Urinary bladder (tissue), 3 donors: ENCODE measurements at regions not wholly inside any gene's neighbourhood (a gene's known extent, or its start where the extent isn't known, plus 50 kb on each side); places are given as distances from the start of the nearest gene placed in this dataset.
"Not testable (repeated sequence)": the region's sequence is repeated elsewhere in the genome, so short reads cannot be mapped to it uniquely, and the experiment has no call there.

Experiments
- DNase-seq: peaks from one replicate; pipeline ENCODE4 v3.0.0-alpha.2; 2015; ENCODE audit errors: extremely low spot score
- H3K27ac ChIP-seq: one replicate; pipeline ENCODE4 v1.5.1; 2013; ENCODE audit warnings: low read depth, mild to moderate bottlenecking, moderate library complexity
- H3K36me3 ChIP-seq: one replicate; pipeline ENCODE4 v1.6.1; 2013; ENCODE audit warnings: mild to moderate bottlenecking, moderate library complexity; ENCODE audit not compliant: insufficient read depth
- H3K4me1 ChIP-seq: one replicate; pipeline ENCODE4 v1.6.1; 2013; ENCODE audit warnings: mild to moderate bottlenecking, moderate library complexity; ENCODE audit not compliant: insufficient read depth
- H3K4me3 ChIP-seq: one replicate; pipeline ENCODE4 v1.5.1; 2013; ENCODE audit warnings: low read depth, low read length
- WGBS: extraction: QIAGEN DNeasy Blood & Tissue Kit; methylation state at CpG from one replicate; pipeline ENCODE4 v1.1.7; 2013; 5-methylcytosine and 5-hydroxymethylcytosine counted together
- donor health status: healthy with polysubstance abuse.
- donor health status: healthy.

DNA sequence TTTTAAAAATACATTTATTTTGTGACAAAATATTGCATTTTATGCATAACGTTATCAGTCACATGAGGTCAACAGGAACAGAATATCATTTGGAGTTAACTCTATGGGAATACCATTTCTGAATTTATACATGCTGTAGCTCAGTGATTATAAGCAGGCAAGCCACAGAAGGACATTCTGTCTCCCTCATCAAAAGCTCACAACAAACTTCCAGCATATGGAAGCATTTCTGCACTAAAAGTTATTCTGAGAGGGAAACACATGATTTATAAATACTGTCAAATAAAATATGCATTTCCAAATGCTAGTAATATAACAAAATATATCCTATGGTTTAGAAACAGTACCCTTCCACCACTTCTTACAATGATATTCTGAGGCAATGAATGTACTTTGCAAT is 854.1 kb upstream of the B3GALT2 start:
- DNase-seq, result no peak
- H3K4me1 ChIP-seq, result no peaks in the 10 kb centered on the region
- H3K27ac ChIP-seq, result no peak overlapping the region
- WGBS, result 66% methylated on average over 1 of the region's 1 CpG
- no peaks in the 10 kb centered on the region for H3K36me3 ChIP-seq
- no peak overlapping the region for H3K4me3 ChIP-seq

DNA sequence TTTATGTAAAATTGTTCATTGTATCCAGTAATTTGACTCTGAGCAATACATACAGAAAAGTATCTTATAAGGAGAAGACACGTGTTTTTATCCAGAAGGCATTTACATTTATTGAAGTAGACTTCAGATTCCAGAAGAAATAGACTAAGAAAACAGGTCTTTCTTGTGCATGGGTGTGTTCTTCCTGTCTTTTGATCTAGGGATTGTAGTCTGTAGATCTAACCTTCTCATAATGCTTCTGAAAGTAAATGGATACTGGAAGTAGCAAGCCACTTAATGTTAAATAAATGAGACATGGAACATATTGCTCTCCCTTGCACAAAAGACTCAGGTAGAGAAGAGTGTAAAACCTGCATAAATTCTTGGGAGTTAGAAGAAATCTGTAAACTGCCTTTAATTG is 853.2 kb upstream of the B3GALT2 start:
- Histone ChIP-seq H3K36me3 (no peaks in the 10 kb centered on the region), H3K27ac (no peak overlapping the region), H3K4me3 (no peak overlapping the region), H3K4me1 (no peaks in the 10 kb centered on the region)
- WGBS, result 70% methylated on average over 1 of the region's 1 CpG
- DNase-seq, result no peak

DNA sequence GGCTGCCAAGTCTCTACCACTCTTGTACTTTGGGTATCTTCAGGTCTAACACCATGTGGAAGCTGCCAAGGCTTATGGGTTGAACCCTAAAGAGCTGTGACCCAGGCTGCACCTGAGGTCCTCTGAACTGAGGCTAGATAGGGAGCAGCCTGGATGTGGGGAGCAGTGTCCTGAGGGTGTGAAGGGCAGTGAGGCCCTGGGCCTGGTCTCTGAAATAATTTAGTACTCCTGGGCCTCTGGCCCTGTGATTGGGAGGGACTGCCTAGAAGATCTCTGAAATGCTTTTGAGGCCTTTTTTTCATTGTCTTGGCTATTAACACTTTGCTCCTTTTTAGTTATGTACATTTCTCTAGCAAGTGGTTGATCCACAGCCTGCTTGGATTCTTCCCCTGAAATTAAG is 847.2 kb upstream of the B3GALT2 start:
- H3K36me3 ChIP-seq, result no peaks in the 10 kb centered on the region
- H3K4me1 ChIP-seq, result no peaks in the 10 kb centered on the region
- H3K4me3 ChIP-seq, result no peak overlapping the region
- no peak overlapping the region for H3K27ac ChIP-seq
- DNase-seq, result no peak

GRCh38 chr1:194028002-194028401 is 841.6 kb upstream of the B3GALT2 start:
- no peak overlapping the region for H3K4me3 ChIP-seq
- H3K36me3 ChIP-seq, result no peaks in the 10 kb centered on the region
- no peaks in the 10 kb centered on the region for H3K4me1 ChIP-seq
- DNase-seq, result no peak
- 59% methylated on average over 1 of the region's 1 CpG for WGBS
- no peak overlapping the region for H3K27ac ChIP-seq

DNA sequence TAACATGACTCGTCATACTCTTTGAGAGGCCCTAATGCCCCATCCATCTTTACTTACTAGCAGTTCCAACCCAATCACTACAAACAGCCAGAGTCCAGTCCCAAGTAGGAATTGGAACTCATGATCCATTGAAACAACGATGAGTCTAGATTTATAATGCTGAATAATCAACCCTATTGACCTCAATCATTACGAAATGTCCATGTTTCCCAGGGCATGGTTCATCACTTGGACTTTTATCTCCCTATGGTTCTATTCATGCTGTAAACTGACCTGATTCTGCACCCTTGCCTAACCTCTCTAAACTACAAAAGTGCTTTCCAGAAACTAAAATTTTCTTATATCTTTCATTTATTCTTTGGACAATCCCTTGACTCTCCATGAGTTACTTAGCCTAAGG is 840.0 kb upstream of the B3GALT2 start:
- Histone ChIP-seq H3K36me3 (no peaks in the 10 kb centered on the region), H3K4me1 (no peaks in the 10 kb centered on the region), H3K27ac (no peak overlapping the region), H3K4me3 (no peak overlapping the region)
- no peak for DNase-seq
- 97% methylated on average over 3 of the region's 3 CpGs for WGBS

DNA sequence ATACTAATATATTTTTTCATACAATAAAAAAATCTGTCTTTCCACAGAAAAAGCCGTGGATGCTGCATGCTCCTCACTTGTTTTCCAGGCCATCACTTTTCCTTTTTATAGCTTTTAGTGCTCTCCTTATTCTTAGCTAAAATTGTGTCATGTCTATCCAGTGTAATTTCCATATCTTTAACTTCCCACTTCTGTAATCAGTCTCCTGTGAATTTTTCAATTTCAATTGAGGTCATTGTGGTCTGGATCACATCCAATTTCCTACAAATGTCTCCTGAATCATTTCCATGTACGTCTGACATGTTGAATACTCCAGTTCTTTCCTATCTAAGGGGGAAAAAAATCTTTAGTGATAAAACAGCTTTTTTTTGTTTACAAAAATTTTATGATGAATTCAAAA is 838.2 kb upstream of the B3GALT2 start:
- no peaks in the 10 kb centered on the region for H3K4me1 ChIP-seq
- WGBS, result 55% methylated on average over 2 of the region's 2 CpGs
- no peak overlapping the region for H3K27ac ChIP-seq
- no peaks in the 10 kb centered on the region for H3K36me3 ChIP-seq
- DNase-seq, result no peak
- H3K4me3 ChIP-seq, result no peak overlapping the region

DNA sequence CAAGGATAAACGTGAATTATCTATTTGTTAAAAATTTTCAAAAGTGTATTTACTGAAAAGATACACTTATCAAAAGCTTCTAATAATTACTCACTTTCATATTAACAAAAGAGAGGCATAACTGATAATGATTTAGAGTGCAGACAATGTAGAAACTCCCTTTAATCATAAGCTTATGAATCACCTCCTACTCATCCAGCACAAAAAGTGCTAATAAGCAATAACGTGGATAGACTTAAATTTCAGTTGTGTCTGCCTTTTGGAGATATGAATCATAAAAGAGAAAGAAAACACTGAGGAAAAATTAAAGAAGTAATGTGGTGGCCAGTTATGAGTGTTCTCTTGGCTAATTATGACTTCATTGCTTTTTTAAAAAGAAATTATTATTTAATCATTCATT is 827.6 kb upstream of the B3GALT2 start:
- no peaks in the 10 kb centered on the region for H3K36me3 ChIP-seq
- WGBS, result 43% methylated on average over 2 of the region's 2 CpGs
- DNase-seq, result no peak
- H3K4me3 ChIP-seq, result no peak overlapping the region
- H3K27ac ChIP-seq, result no peak overlapping the region
- H3K4me1 ChIP-seq, result no peaks in the 10 kb centered on the region

GRCh38 chr1:194013561-194013960 is 827.1 kb upstream of the B3GALT2 start:
- H3K4me1 ChIP-seq, result no peaks in the 10 kb centered on the region
- H3K27ac ChIP-seq, result no peak overlapping the region
- WGBS, result 46% methylated on average over 2 of the region's 2 CpGs
- H3K4me3 ChIP-seq, result no peak overlapping the region
- DNase-seq, result no peak
- no peaks in the 10 kb centered on the region for H3K36me3 ChIP-seq

- no peaks in the 10 kb centered on the region for H3K36me3 ChIP-seq
- H3K27ac ChIP-seq, result no peak overlapping the region
- no peak for DNase-seq
- H3K4me1 ChIP-seq, result no peaks in the 10 kb centered on the region
- H3K4me3 ChIP-seq, result no peak overlapping the region
- WGBS, result 69% methylated on average over 2 of the region's 2 CpGs
These were observed 817.7 kb upstream of the B3GALT2 start for GRCh38 chr1:194004146-194004545.

DNA sequence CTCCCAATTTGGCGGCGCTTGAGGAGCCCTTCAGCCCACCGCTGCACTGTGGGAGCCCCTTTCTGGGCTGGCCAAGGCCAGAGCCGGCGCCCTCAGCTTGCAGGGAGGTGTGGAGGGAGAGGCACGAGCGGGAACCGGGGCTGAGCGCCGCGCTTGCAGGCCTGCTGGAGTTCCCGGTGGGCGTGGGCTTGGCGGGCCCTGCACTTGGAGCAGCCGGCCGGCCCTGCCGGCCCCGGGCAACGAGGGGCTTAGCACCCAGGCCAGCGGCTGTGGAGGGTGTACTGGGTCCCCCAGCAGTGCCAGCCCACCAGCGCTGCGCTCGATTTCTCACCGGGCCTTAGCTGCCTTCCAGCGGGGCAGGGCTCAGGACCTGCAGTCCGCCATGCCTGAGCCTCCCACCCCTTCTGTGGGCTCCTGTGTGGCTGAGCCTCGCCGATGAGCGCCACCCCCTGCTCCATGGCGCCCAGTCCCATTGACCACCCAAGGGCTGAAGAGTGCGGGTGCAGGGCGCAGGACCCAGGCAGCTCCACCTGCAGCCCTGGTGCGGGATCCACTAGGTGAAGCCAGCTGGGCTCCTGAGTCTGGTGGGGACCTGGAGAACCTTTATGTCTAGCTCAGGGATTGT is 815.4 kb upstream of the B3GALT2 start:
- H3K36me3 ChIP-seq, DNase-seq, H3K4me3 ChIP-seq, H3K27ac ChIP-seq, H3K4me1 ChIP-seq: not testable (repeated sequence)
- 97% methylated on average over 33 of the region's 33 CpGs for WGBS

- 91% methylated on average over 2 of the region's 2 CpGs for WGBS
- H3K4me3 ChIP-seq, result no peak overlapping the region
- H3K36me3 ChIP-seq, result no peaks in the 10 kb centered on the region
- no peaks in the 10 kb centered on the region for H3K4me1 ChIP-seq
- DNase-seq, result no peak
- no peak overlapping the region for H3K27ac ChIP-seq
These were observed 802.5 kb upstream of the B3GALT2 start for GRCh38 chr1:193988885-193989284.

DNA sequence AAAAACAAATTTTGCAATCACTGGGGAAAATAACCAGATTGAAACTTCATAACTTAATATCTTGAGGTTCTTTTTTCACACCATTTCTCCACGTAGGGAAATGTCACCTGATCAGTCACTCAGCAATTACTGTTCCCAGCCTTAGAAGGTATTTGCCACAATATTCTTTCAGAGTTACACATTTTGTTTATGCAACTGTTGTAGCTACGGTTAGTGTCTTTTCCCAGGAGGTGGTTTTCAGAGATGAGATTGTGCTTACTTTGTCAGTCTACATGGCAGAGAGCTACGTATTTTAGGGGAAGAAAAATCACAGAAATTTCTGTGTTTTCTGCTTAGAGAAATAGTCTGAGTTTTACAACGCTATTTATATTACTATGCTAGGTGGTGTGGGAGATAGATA is 792.8 kb upstream of the B3GALT2 start:
- no peak for DNase-seq
- 76% methylated on average over 4 of the region's 4 CpGs for WGBS
- H3K4me3 ChIP-seq, result no peak overlapping the region
- H3K27ac ChIP-seq, result no peak overlapping the region
- no peaks in the 10 kb centered on the region for H3K4me1 ChIP-seq
- H3K36me3 ChIP-seq, result no peaks in the 10 kb centered on the region

DNA sequence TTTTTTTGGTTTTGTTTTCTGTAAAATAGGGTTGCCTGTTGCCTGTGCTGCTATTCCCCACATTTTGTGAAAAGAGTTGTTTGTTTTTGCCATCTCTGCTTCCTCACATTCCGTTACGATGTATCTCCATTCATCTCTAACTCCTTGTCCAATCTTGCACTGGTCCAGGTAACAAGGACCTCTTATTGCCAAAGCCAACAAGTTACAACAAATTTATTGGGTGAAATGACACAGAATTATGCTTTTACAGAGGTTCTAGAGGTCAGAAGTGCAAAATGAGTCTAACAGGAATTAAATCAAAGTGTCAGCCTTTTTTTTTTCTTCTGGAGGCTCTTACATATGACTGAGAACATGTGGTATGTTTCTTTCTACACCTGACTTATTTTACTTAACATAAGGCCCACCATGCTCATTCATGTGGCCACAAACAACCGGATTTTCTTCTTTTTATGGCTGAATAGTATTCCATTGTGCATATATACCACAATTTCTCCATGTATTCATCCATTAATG is 787.9 kb upstream of the B3GALT2 start:
- no peaks in the 10 kb centered on the region for H3K4me1 ChIP-seq
- H3K4me3 ChIP-seq, result no peak overlapping the region
- WGBS, result 82% methylated on average over 3 of the region's 3 CpGs
- H3K36me3 ChIP-seq, result no peaks in the 10 kb centered on the region
- no peak for DNase-seq
- no peak overlapping the region for H3K27ac ChIP-seq

DNA sequence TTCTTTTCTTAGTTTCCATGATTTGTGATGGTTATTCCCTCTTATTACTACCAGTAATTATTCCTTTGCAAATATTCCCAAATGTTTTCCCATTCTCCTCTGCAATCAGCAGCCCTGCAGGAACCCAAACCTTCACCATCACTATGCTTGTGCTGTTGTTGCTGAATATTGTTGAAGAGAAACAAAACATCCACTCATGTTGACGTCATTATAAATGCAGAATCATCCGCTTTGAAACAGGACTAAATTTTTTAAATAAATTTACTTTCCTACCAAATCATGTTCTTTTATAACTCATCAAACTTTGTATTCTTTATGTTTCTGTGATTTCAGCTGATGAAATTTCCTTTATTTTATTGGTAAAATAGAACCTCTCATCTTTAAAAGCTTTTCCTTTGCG is 787.0 kb upstream of the B3GALT2 start:
- H3K4me1 ChIP-seq, result no peaks in the 10 kb centered on the region
- DNase-seq, result no peak
- H3K27ac ChIP-seq, result no peak overlapping the region
- WGBS, result 92% methylated on average over 3 of the region's 3 CpGs
- no peak overlapping the region for H3K4me3 ChIP-seq
- no peaks in the 10 kb centered on the region for H3K36me3 ChIP-seq

- Histone ChIP-seq H3K4me3 (no peak overlapping the region), H3K4me1 (no peaks in the 10 kb centered on the region), H3K36me3 (no peaks in the 10 kb centered on the region), H3K27ac (no peak overlapping the region)
- no peak for DNase-seq
- 73% methylated on average over 3 of the region's 3 CpGs for WGBS
These were observed 785.2 kb upstream of the B3GALT2 start for GRCh38 chr1:193971595-193971994.
